GM23338 (cell line): ENCODE measurements at regions not wholly inside any gene's neighbourhood (a gene's known extent, or its start where the extent isn't known, plus 50 kb on each side); places are given as distances from the start of the nearest gene placed in this dataset.

Experiments
- ATAC-seq: fragments of 200-7000 bp; cut with Tn5 transposase; 3 replicates; pipeline ENCODE4 v1.9.1; 2020
- DNase-seq: peaks from one replicate; pipeline ENCODE4 v3.0.0-alpha.2; 2015; ENCODE audit warnings: low spot score
- H2AFZ ChIP-seq: fragments of 200-600 bp; sonication (generic); 2 replicates; pipeline ENCODE4 v1.8.0; 2016; ENCODE audit warnings: antibody characterized with exemption, mild to moderate bottlenecking, moderate library complexity
- H3F3A ChIP-seq: fragments of 200-600 bp; sonication (generic); replicated peaks from 2 replicates; pipeline ENCODE4 v1.8.0; 2017; ENCODE audit warnings: antibody characterized with exemption, mixed run types, low read depth
- H3K27ac ChIP-seq: fragments of 200-600 bp; sonication (generic); 2 replicates; pipeline ENCODE4 v1.6.1; 2016; ENCODE audit warnings: low read depth
- H3K27me3 ChIP-seq: fragments of 200-600 bp; sonication (generic); 2 replicates; pipeline ENCODE4 v1.8.0; 2016; ENCODE audit warnings: mild to moderate bottlenecking, mixed run types, moderate library complexity; ENCODE audit not compliant: insufficient read depth
- H3K36me3 ChIP-seq: fragments of 200-600 bp; sonication (generic); 2 replicates; pipeline ENCODE4 v1.8.0; 2016; ENCODE audit warnings: mild to moderate bottlenecking; ENCODE audit not compliant: insufficient read depth
- H3K4me1 ChIP-seq: fragments of 200-600 bp; sonication (generic); 2 replicates; pipeline ENCODE4 v1.8.0; 2016; ENCODE audit warnings: mild to moderate bottlenecking, moderate library complexity; ENCODE audit not compliant: insufficient read depth
- H3K4me2 ChIP-seq: fragments of 200-600 bp; sonication (generic); 2 replicates; pipeline ENCODE4 v1.7.1; 2017; ENCODE audit warnings: mixed run types
- H3K4me3 ChIP-seq: fragments of 200-600 bp; sonication (generic); 2 replicates; pipeline ENCODE4 v1.6.1; 2016; ENCODE audit warnings: mixed run types
- H3K79me2 ChIP-seq: fragments of 200-600 bp; sonication (generic); replicated peaks from 2 replicates; pipeline ENCODE4 v1.8.0; 2017; ENCODE audit warnings: mild to moderate bottlenecking; ENCODE audit not compliant: insufficient read depth
- H3K9me2 ChIP-seq: fragments of 200-600 bp; sonication (generic); 2 replicates; pipeline ENCODE4 v1.8.0; 2017; ENCODE audit not compliant: insufficient read depth
- H4K20me1 ChIP-seq: fragments of 200-600 bp; sonication (generic); replicated peaks from 2 replicates; pipeline ENCODE4 v1.8.0; 2017; ENCODE audit warnings: mild to moderate bottlenecking; ENCODE audit not compliant: insufficient read depth
- H3K27ac Mint-ChIP-seq: 2 replicates; pipeline ENCODE4 v1.8.0; 2020; ENCODE audit warnings: inconsistent platforms, mild to moderate bottlenecking, moderate library complexity, mixed read lengths
- H3K27me3 Mint-ChIP-seq: 3 replicates; pipeline ENCODE4 v1.8.0; 2022; ENCODE audit warnings: low read depth, mild to moderate bottlenecking, moderate library complexity, mixed read lengths, inconsistent platforms; ENCODE audit not compliant: insufficient read depth, poor library complexity
- H3K36me3 Mint-ChIP-seq: 3 replicates; pipeline ENCODE4 v1.8.0; 2021; ENCODE audit warnings: low read depth, mild to moderate bottlenecking, inconsistent platforms, moderate library complexity, mixed read lengths
- H3K4me1 Mint-ChIP-seq: 3 replicates; pipeline ENCODE4 v1.8.0; 2020; ENCODE audit warnings: mild to moderate bottlenecking, inconsistent platforms, mixed read lengths
- H3K4me3 Mint-ChIP-seq: 3 replicates; pipeline ENCODE4 v1.8.0; 2021; ENCODE audit warnings: moderate library complexity, mild to moderate bottlenecking, inconsistent platforms, mixed read lengths
- H3K9me3 Mint-ChIP-seq: 3 replicates; pipeline ENCODE4 v1.8.0; 2020; ENCODE audit warnings: moderate library complexity, mild to moderate bottlenecking, inconsistent platforms, mixed read lengths
- CTCF ChIP-seq, 2 experiments: fragments of 200-600 bp in 1 of 2; sonication (generic) in 1 of 2; conservative IDR thresholded peaks; 2 replicates each; pipeline versions ENCODE4 v1.5.1 to v1.6.1; 2016 to 2017; ENCODE audit warnings: antibody characterized with exemption in 2 of 2, low read depth in 2 of 2, mild to moderate bottlenecking in 2 of 2, moderate library complexity in 1 of 2
- ETS1 ChIP-seq: IDR thresholded peaks from 2 replicates; pipeline ENCODE4 v1.6.1; 2016; ENCODE audit warnings: antibody characterized with exemption
- EZH2 ChIP-seq: fragments of 200-600 bp; sonication (generic); IDR thresholded peaks from one replicate; pipeline ENCODE4 v1.8.0; 2017; ENCODE audit warnings: antibody characterized with exemption, mild to moderate bottlenecking, low read depth; ENCODE audit not compliant: unreplicated experiment
- EZH2phosphoT487 ChIP-seq: fragments of 200-600 bp; sonication (generic); IDR thresholded peaks from one replicate; pipeline ENCODE4 v1.8.1; 2018; ENCODE audit warnings: antibody characterized with exemption; ENCODE audit not compliant: unreplicated experiment
- NANOG ChIP-seq: IDR thresholded peaks from 2 replicates; pipeline ENCODE4 v1.6.1; 2016; ENCODE audit warnings: antibody characterized with exemption, borderline replicate concordance
- POLR2AphosphoS5 ChIP-seq: IDR thresholded peaks from 2 replicates; pipeline ENCODE4 v1.6.1; 2016; ENCODE audit warnings: antibody characterized with exemption, low read depth
- REST ChIP-seq: IDR thresholded peaks from one replicate; pipeline ENCODE4 v1.6.1; 2018; ENCODE audit warnings: antibody characterized with exemption; ENCODE audit not compliant: unreplicated experiment

- TF ChIP-seq CTCF (conservative IDR thresholded peaks at IDR 0.05; ENCODE audit: low read depth in 2 of 2) (no peak), EZH2 (no peak), POLR2AphosphoS5 (no peak)
Observed at GRCh38 chr1:58861076-58861475, 77.2 kb upstream of the JUN start (continued).

DNA sequence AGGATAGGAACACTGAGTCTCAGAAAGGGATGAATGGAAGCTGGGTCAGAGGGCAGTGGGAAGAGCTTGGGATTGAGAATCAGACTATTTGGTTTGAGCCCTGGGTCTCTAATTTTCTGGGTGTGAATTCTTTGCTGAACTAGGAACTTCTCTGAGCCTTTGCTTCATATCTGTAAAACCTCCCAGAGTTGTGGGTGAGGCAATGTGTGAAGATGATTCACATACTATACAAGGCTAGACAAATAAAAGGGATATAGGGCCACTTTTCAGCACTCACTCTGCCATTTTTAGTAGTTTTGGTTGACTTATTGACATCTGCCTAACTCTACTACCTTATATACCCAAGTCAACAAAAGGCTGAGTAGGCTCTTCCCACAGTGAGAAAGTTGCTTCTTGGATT is 77.7 kb upstream of the JUN start:
- Histone ChIP-seq H3K4me3 (no peak overlapping the region), H3K27ac (no peak overlapping the region), H3K4me1 (peaks cover 12% of the 10 kb centered on the region), H3K4me2 (no peak overlapping the region), H3F3A (no peaks in the 10 kb centered on the region), H3K9me2 (peaks cover 15% of the 10 kb centered on the region), H3K27me3 (no peaks in the 10 kb centered on the region), H2AFZ (no peak overlapping the region), H3K79me2 (no peaks in the 10 kb centered on the region), H4K20me1 (no peaks in the 10 kb centered on the region), H3K36me3 (no peaks in the 10 kb centered on the region)
- no peaks in the 10 kb centered on the region for H3K9me3 Mint-ChIP-seq
- no peaks in the 10 kb centered on the region for H3K27me3 Mint-ChIP-seq
- no peak overlapping the region for H3K27ac Mint-ChIP-seq
- no peak overlapping the region for H3K4me3 Mint-ChIP-seq
- H3K36me3 Mint-ChIP-seq: no peaks in the 10 kb centered on the region
- no peak for DNase-seq
- no peak for ATAC-seq
- no peak for TF ChIP-seq REST
- H3K4me1 Mint-ChIP-seq: peaks cover 17% of the 10 kb centered on the region; the same call in 2 of the 3 replicates

GRCh38 chr1:58862728-58863385 is 79.0 kb upstream of the JUN start:
- no peak overlapping the region for H3K27ac ChIP-seq
- no peaks in the 10 kb centered on the region for H3K27me3 ChIP-seq
- no peak overlapping the region for H3K27ac Mint-ChIP-seq
- no peaks in the 10 kb centered on the region for H3K9me3 Mint-ChIP-seq
- peak overlapping the region; percentile 46 for H3K4me2 ChIP-seq
- H3K4me3 Mint-ChIP-seq: no peak overlapping the region
- peaks cover 17% of the 10 kb centered on the region; the same call in 2 of the 3 replicates for H3K4me1 Mint-ChIP-seq
- H3K9me2 ChIP-seq: peaks cover 15% of the 10 kb centered on the region
- ATAC-seq (peak; percentile 84), DNase-seq (no peak)
- peaks cover 12% of the 10 kb centered on the region for H3K4me1 ChIP-seq
- H3K36me3 Mint-ChIP-seq: no peaks in the 10 kb centered on the region
- H3K36me3 ChIP-seq: no peaks in the 10 kb centered on the region
- H4K20me1 ChIP-seq: no peaks in the 10 kb centered on the region
- 0 out of 2 replicates have a peak overlapping the region, but pooled peaks have one; percentile 6 for H2AFZ ChIP-seq
- no peaks in the 10 kb centered on the region for H3K27me3 Mint-ChIP-seq
- H3K4me3 ChIP-seq: no peak overlapping the region
- H3F3A ChIP-seq: no peaks in the 10 kb centered on the region
- H3K79me2 ChIP-seq: no peaks in the 10 kb centered on the region
- no peak for TF ChIP-seq CTCF (conservative IDR thresholded peaks at IDR 0.05; ENCODE audit: low read depth in 2 of 2)
- TF ChIP-seq ETS1: no peak
- no peak for TF ChIP-seq EZH2phosphoT487
- no peak for TF ChIP-seq REST
- TF ChIP-seq NANOG: no peak
